HG02884 (cell line): ENCODE measurements at regions not wholly inside any gene's neighbourhood (a gene's known extent, or its start where the extent isn't known, plus 50 kb on each side); places are given as distances from the start of the nearest gene placed in this dataset.
"Not testable (repeated sequence)": the region's sequence is repeated elsewhere in the genome, so short reads cannot be mapped to it uniquely, and the experiment has no call there.

Source experiments
- ATAC-seq: cut with Tn5 transposase; IDR thresholded peaks from one replicate; pipeline ENCODE4 v1.9.1; 2021; ENCODE audit warnings: mild to moderate bottlenecking, moderate library complexity; ENCODE audit not compliant: unreplicated experiment

- ATAC-seq: not testable (repeated sequence)
Observed at GRCh38 chr5:158227314-158227713, 368.4 kb upstream of the CLINT1 start.

- ATAC-seq: no peak
Observed at GRCh38 chr5:158226496-158226895, 367.6 kb upstream of the CLINT1 start.

GRCh38 chr5:158224253-158224652 is 365.3 kb upstream of the CLINT1 start:
- ATAC-seq: no peak

- ATAC-seq: no peak
Observed at GRCh38 chr5:158223054-158223600, 364.2 kb upstream of the CLINT1 start.

GRCh38 chr5:158212917-158213316 is 354.0 kb upstream of the CLINT1 start:
- ATAC-seq: no peak

- ATAC-seq: no peak
Observed at GRCh38 chr5:158212237-158212636, 353.3 kb upstream of the CLINT1 start.

GRCh38 chr5:158209219-158209908 is 350.4 kb upstream of the CLINT1 start:
- ATAC-seq: no peak

GRCh38 chr5:158207733-158208132 is 348.8 kb upstream of the CLINT1 start:
- ATAC-seq: no peak

- no peak for ATAC-seq
Observed at GRCh38 chr5:158205992-158206391, 347.0 kb upstream of the CLINT1 start.

- ATAC-seq: no peak
Observed at GRCh38 chr5:158203261-158203660, 344.3 kb upstream of the CLINT1 start.

GRCh38 chr5:158202801-158203200 is 343.9 kb upstream of the CLINT1 start:
- no peak for ATAC-seq

GRCh38 chr5:158200619-158201018 is 341.7 kb upstream of the CLINT1 start:
- ATAC-seq: no peak

GRCh38 chr5:158198636-158199035 is 339.7 kb upstream of the CLINT1 start:
- ATAC-seq: peak; percentile 87

GRCh38 chr5:158195416-158196210 is 336.7 kb upstream of the CLINT1 start:
- ATAC-seq: no peak

GRCh38 chr5:158194561-158194976 is 335.6 kb upstream of the CLINT1 start:
- peak; percentile 43 for ATAC-seq

- not testable (repeated sequence) for ATAC-seq
Observed at GRCh38 chr5:158193395-158193794, 334.4 kb upstream of the CLINT1 start.

- no peak for ATAC-seq
Observed at GRCh38 chr5:158180407-158180806, 321.5 kb upstream of the CLINT1 start.

GRCh38 chr5:158179271-158179670 is 320.3 kb upstream of the CLINT1 start:
- no peak for ATAC-seq

- no peak for ATAC-seq
Observed at GRCh38 chr5:158178535-158178934, 319.6 kb upstream of the CLINT1 start.

GRCh38 chr5:158177146-158177545 is 318.2 kb upstream of the CLINT1 start:
- no peak for ATAC-seq

GRCh38 chr5:158175934-158176481 is 317.1 kb upstream of the CLINT1 start:
- no peak for ATAC-seq
